ENCODE measurements at regions not wholly inside any gene's neighbourhood (a gene's known extent, or its start where the extent isn't known, plus 50 kb on each side); places are given as distances from the start of the nearest gene placed in this dataset.

DNA sequence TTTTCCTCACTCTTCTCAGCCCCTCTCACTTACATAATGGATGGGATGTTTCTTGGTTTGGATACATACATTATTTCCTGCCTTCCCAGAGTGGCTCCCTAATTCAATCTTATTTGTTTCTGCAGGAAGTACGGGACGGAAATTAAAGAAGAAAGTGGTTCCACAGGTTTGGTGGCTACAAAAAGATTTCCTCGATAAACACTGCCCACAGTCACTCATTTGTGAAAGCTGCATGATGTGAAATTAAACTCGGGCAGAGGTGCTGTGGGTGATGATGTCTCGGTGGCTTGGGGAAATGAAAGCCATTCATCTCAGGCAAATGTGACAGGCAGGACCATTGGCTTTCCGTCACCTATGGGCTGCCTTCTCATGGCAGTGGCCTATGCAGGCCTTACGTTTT is 119.5 kb upstream of the KCNG1 start:
- TF ChIP-seq, protein P1, sequence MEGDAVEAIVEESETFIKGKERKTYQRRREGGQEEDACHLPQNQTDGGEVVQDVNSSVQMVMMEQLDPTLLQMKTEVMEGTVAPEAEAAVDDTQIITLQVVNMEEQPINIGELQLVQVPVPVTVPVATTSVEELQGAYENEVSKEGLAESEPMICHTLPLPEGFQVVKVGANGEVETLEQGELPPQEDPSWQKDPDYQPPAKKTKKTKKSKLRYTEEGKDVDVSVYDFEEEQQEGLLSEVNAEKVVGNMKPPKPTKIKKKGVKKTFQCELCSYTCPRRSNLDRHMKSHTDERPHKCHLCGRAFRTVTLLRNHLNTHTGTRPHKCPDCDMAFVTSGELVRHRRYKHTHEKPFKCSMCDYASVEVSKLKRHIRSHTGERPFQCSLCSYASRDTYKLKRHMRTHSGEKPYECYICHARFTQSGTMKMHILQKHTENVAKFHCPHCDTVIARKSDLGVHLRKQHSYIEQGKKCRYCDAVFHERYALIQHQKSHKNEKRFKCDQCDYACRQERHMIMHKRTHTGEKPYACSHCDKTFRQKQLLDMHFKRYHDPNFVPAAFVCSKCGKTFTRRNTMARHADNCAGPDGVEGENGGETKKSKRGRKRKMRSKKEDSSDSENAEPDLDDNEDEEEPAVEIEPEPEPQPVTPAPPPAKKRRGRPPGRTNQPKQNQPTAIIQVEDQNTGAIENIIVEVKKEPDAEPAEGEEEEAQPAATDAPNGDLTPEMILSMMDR (IDR thresholded peaks at IDR 0.05), result no peak
- no peak for TF ChIP-seq EP300 (IDR thresholded peaks at IDR 0.05)
